ENCODE measurements at regions not wholly inside any gene's neighbourhood (a gene's known extent, or its start where the extent isn't known, plus 50 kb on each side); places are given as distances from the start of the nearest gene placed in this dataset.

DNA sequence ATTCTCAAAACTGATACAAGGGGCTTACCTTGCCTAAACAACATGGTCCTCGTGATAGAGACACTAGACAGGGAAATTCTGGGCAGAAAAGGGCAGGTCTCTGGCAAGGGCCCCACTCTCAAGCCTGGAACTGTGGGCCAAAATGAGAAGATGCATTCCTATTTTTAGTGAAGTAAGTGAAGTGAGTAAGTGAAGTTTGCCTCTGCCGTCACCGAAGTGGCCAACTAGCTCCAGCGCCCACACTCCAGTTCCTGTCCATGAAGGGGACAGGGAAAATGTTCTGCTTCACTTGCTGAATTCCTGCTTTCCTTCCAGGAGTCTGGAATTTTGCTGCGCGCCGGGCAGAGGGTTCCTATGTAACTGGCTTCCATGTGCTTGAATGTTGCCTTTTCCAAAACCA lies 1035.6 kb upstream of the TMEM132C start:
- no peak overlapping the region for H3K27ac Mint-ChIP-seq
- no peak for ATAC-seq (replicated peaks in 1 of 2)
- H3K27me3 Mint-ChIP-seq (ENCODE audit: low read depth): no peaks in the 10 kb centered on the region
- no peak overlapping the region for H3K4me3 Mint-ChIP-seq
- H3K4me1 Mint-ChIP-seq (ENCODE audit: low read depth): no peaks in the 10 kb centered on the region
- no peaks in the 10 kb centered on the region for H3K36me3 Mint-ChIP-seq (ENCODE audit: insufficient read depth in 2 of 2)
- H3K9me3 Mint-ChIP-seq: peaks cover 0 to 2% of the 10 kb centered on the region in 2 donors
- no peak for DNase-seq

- no peak for DNase-seq
- no peak for ATAC-seq (replicated peaks in 1 of 2)
- no peak overlapping the region for H3K27ac Mint-ChIP-seq
- no peaks in the 10 kb centered on the region for H3K36me3 Mint-ChIP-seq (ENCODE audit: insufficient read depth in 2 of 2)
- H3K4me3 Mint-ChIP-seq: no peak overlapping the region
- H3K9me3 Mint-ChIP-seq: peaks cover 0 to 2% of the 10 kb centered on the region in 2 donors
- no peaks in the 10 kb centered on the region for H3K4me1 Mint-ChIP-seq (ENCODE audit: low read depth)
- H3K27me3 Mint-ChIP-seq (ENCODE audit: low read depth): no peaks in the 10 kb centered on the region
Measured at GRCh38 chr12:127233016-127233415, 1034.0 kb upstream of the TMEM132C start.

- Mint-ChIP-seq H3K36me3 (ENCODE audit: insufficient read depth in 2 of 2) (no peaks in the 10 kb centered on the region), H3K9me3 (peaks cover 0 to 2% of the 10 kb centered on the region in 2 donors), H3K27me3 (ENCODE audit: low read depth) (no peaks in the 10 kb centered on the region), H3K27ac (no peak overlapping the region), H3K4me1 (ENCODE audit: low read depth) (no peaks in the 10 kb centered on the region), H3K4me3 (no peak overlapping the region)
- DNase-seq (no peak), ATAC-seq (replicated peaks in 1 of 2) (no peak)
Measured at GRCh38 chr12:127235761-127236160, 1031.2 kb upstream of the TMEM132C start.

DNA sequence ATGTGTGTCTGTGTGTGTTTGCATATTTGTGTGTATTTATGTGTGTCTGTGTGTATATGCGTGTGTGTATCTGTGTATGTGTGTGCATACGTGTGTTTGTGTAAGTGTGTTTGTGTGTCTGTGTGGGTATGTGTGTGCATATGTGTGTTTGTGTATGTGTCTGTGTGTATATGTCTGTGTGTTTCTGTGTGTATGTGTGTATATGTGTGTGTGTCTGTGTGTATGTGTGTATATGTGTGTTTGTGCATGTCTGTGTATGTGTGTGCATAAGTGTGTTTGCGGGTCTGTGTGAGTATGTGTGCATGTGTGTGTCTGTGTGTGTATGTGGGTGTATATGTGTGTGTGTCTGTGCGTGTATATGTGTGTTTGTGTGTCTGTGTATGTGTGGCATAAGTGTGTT lies 1030.5 kb upstream of the TMEM132C start:
- no peak for DNase-seq
- ATAC-seq (replicated peaks in 1 of 2): no peak
- Mint-ChIP-seq H3K9me3 (peaks cover 0 to 3% of the 10 kb centered on the region in 2 donors), H3K4me1 (ENCODE audit: low read depth) (no peaks in the 10 kb centered on the region), H3K27me3 (ENCODE audit: low read depth) (no peaks in the 10 kb centered on the region), H3K27ac (no peak overlapping the region), H3K4me3 (no peak overlapping the region), H3K36me3 (ENCODE audit: insufficient read depth in 2 of 2) (no peaks in the 10 kb centered on the region)

GRCh38 chr12:127237151-127237550 lies 1029.8 kb upstream of the TMEM132C start:
- Mint-ChIP-seq H3K4me1 (ENCODE audit: low read depth) (no peaks in the 10 kb centered on the region), H3K27ac (no peak overlapping the region), H3K27me3 (ENCODE audit: low read depth) (no peaks in the 10 kb centered on the region), H3K9me3 (peaks cover 0 to 4% of the 10 kb centered on the region in 2 donors), H3K36me3 (ENCODE audit: insufficient read depth in 2 of 2) (no peaks in the 10 kb centered on the region), H3K4me3 (no peak overlapping the region)
- no peak for DNase-seq
- ATAC-seq (replicated peaks in 1 of 2): no peak

- no peak for ATAC-seq (replicated peaks in 1 of 2)
- Mint-ChIP-seq H3K4me1 (ENCODE audit: low read depth) (no peaks in the 10 kb centered on the region), H3K27me3 (ENCODE audit: low read depth) (no peaks in the 10 kb centered on the region), H3K4me3 (no peak overlapping the region), H3K9me3 (peaks cover 0 to 4% of the 10 kb centered on the region in 2 donors), H3K36me3 (ENCODE audit: insufficient read depth in 2 of 2) (no peaks in the 10 kb centered on the region), H3K27ac (no peak overlapping the region)
- no peak for DNase-seq
Measured at GRCh38 chr12:127238107-127238506, 1028.9 kb upstream of the TMEM132C start.

DNA sequence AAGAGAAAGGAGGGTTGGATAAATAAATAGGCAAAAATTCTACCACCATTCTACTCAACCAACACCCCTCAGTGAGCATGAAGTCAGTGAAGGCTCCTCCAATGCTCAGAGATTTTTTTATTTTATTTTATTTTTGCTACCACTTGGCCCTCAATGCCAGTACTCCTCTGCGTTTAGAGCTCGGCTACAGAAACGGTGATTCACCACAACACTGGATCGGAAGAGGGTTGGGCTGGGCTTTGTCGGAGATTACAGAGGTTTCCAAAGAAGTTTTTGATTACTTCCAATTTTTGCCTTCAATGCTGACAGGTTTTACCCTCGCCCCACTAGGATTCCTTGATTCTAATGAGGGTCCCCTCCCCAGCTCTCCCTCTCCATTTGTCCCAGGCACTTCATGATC lies 1027.2 kb upstream of the TMEM132C start:
- ATAC-seq (replicated peaks in 1 of 2) (no peak), DNase-seq (no peak)
- H3K4me1 Mint-ChIP-seq (ENCODE audit: low read depth): no peaks in the 10 kb centered on the region
- no peaks in the 10 kb centered on the region for H3K36me3 Mint-ChIP-seq (ENCODE audit: insufficient read depth in 2 of 2)
- H3K27me3 Mint-ChIP-seq (ENCODE audit: low read depth): no peaks in the 10 kb centered on the region
- peaks cover 0 to 6% of the 10 kb centered on the region in 2 donors for H3K9me3 Mint-ChIP-seq
- H3K27ac Mint-ChIP-seq: no peak overlapping the region
- no peak overlapping the region for H3K4me3 Mint-ChIP-seq

DNA sequence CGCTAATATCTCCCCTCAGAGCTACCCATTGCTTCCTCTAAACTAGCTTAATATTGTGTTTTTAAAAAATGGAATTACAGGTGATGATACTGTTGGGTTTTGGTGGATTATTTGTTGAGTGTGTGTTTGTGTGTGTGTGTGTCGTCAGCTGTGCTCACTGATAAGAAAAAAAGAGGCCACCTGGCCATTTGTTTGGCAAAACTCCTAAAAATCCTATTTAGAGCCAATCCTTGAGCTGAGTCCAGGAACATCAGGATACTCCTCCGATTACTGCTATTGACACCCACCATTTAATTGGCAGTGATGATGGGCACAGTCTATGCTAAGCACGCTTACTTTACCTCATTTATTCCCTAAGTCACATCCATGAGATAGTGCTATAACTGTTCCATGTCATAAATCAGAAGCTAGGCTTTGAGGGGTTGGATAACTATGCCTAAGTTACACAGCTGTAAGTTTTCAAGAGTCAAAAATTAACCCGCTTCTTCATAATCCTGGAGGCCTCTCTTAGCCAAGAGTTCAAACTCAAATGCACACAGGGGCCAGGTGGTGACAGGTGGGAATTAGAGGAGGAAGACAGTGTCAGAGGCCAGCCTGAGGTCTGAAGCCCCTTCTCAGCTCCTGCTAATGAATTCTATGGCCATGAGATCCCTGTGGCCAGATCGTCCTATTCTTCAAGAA lies 1026.6 kb upstream of the TMEM132C start:
- Mint-ChIP-seq H3K9me3 (peaks cover 0 to 6% of the 10 kb centered on the region in 2 donors), H3K27me3 (ENCODE audit: low read depth) (no peaks in the 10 kb centered on the region), H3K36me3 (ENCODE audit: insufficient read depth in 2 of 2) (no peaks in the 10 kb centered on the region), H3K27ac (no peak overlapping the region), H3K4me3 (no peak overlapping the region), H3K4me1 (ENCODE audit: low read depth) (no peaks in the 10 kb centered on the region)
- ATAC-seq (replicated peaks in 1 of 2) (no peak), DNase-seq (no peak)

DNA sequence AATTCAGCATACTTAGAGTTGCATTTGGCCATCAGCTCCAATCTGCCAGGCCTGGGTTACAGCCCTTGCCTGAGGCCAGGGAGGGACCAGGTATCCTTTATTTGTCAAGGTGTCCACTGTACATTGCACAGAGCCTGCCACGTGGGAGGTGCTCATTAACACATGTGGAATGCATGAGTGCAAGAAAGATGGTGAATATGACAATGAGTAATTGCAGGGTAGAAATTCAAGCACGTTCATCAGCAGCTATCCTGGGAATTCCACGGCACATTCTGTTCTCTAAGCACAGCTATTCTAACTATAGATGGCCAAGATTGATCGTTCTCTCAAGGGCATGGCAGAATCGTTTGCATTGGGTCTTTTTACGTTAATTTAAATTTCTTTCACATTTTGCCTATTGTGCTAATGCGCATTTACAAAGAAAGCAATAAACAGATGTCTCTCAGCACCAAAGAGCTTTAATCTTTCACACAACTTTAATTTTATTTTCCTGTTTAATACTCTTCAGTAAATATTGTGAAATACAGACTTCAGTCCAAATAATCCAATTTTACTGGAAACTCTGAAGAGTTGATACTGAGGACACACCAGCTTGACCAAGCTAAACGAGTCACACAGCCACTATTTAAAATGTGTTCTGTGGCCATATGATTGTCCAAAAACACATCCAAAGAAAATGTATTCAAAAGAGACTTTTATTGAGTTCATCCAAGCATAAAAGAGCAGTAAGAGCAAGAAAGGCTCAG lies 1025.7 kb upstream of the TMEM132C start:
- no peaks in the 10 kb centered on the region for H3K27me3 Mint-ChIP-seq (ENCODE audit: low read depth)
- DNase-seq (no peak), ATAC-seq (replicated peaks in 1 of 2) (no peak)
- H3K27ac Mint-ChIP-seq: no peak overlapping the region
- H3K4me3 Mint-ChIP-seq: no peak overlapping the region
- no peaks in the 10 kb centered on the region for H3K36me3 Mint-ChIP-seq (ENCODE audit: insufficient read depth in 2 of 2)
- no peaks in the 10 kb centered on the region for H3K4me1 Mint-ChIP-seq (ENCODE audit: low read depth)
- peaks cover 0 to 6% of the 10 kb centered on the region in 2 donors for H3K9me3 Mint-ChIP-seq

- no peaks in the 10 kb centered on the region for H3K27me3 Mint-ChIP-seq (ENCODE audit: low read depth)
- H3K36me3 Mint-ChIP-seq (ENCODE audit: insufficient read depth in 2 of 2): no peaks in the 10 kb centered on the region
- no peaks in the 10 kb centered on the region for H3K4me1 Mint-ChIP-seq (ENCODE audit: low read depth)
- H3K27ac Mint-ChIP-seq: no peak overlapping the region
- no peak for ATAC-seq (replicated peaks in 1 of 2)
- H3K4me3 Mint-ChIP-seq: no peak overlapping the region
- peaks cover 0 to 6% of the 10 kb centered on the region in 2 donors for H3K9me3 Mint-ChIP-seq
- no peak for DNase-seq
Measured at GRCh38 chr12:127245009-127245408, 1022.0 kb upstream of the TMEM132C start.

GRCh38 chr12:127245437-127245836 lies 1021.5 kb upstream of the TMEM132C start:
- Mint-ChIP-seq H3K4me3 (no peak overlapping the region), H3K36me3 (ENCODE audit: insufficient read depth in 2 of 2) (no peaks in the 10 kb centered on the region), H3K4me1 (ENCODE audit: low read depth) (no peaks in the 10 kb centered on the region), H3K27ac (no peak overlapping the region), H3K27me3 (ENCODE audit: low read depth) (no peaks in the 10 kb centered on the region), H3K9me3 (peaks cover 0 to 6% of the 10 kb centered on the region in 2 donors)
- no peak for DNase-seq
- ATAC-seq (replicated peaks in 1 of 2): no peak

DNA sequence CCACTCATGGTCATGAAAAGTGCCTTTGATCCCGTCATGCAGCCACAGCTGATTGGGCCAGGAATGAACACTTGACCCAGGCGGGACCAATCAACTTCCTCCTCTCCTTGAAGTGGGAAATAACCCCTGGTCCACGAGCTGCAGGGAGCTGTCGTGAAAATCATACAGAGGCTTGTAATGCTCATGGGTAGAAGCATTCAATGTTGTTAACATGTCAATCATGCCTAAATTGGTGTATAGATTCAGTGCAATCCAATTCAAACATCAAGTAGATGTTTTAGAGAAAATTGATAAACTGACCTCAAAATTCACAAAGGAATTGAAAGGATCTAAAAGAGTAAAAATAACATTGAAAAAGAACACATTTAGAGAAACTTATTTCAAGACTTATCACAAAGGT lies 1019.0 kb upstream of the TMEM132C start:
- H3K36me3 Mint-ChIP-seq (ENCODE audit: insufficient read depth in 2 of 2): no peaks in the 10 kb centered on the region
- ATAC-seq (replicated peaks in 1 of 2): no peak
- H3K9me3 Mint-ChIP-seq: peaks cover 0 to 4% of the 10 kb centered on the region in 2 donors
- no peaks in the 10 kb centered on the region for H3K4me1 Mint-ChIP-seq (ENCODE audit: low read depth)
- no peak overlapping the region for H3K4me3 Mint-ChIP-seq
- H3K27me3 Mint-ChIP-seq (ENCODE audit: low read depth): no peaks in the 10 kb centered on the region
- no peak overlapping the region for H3K27ac Mint-ChIP-seq
- no peak for DNase-seq

- Mint-ChIP-seq H3K36me3 (ENCODE audit: insufficient read depth in 2 of 2) (no peaks in the 10 kb centered on the region), H3K4me3 (no peak overlapping the region), H3K27me3 (ENCODE audit: low read depth) (no peaks in the 10 kb centered on the region), H3K4me1 (ENCODE audit: low read depth) (no peaks in the 10 kb centered on the region), H3K27ac (peak overlapping the region; percentile 54), H3K9me3 (peaks cover 0 to 1% of the 10 kb centered on the region in 2 donors)
- DNase-seq (no peak), ATAC-seq (replicated peaks in 1 of 2) (no peak)
Measured at GRCh38 chr12:127249428-127249827, 1017.5 kb upstream of the TMEM132C start.
